Activated CD4-positive, alpha-beta T cell treated with anti-CD3 and anti-CD28 coated beads, Interleukin-2, amount 50 U/mL, for 16 hours (primary cell): ENCODE measurements at regions not wholly inside any gene's neighbourhood (a gene's known extent, or its start where the extent isn't known, plus 50 kb on each side); places are given as distances from the start of the nearest gene placed in this dataset.
"Not testable (repeated sequence)": the region's sequence is repeated elsewhere in the genome, so short reads cannot be mapped to it uniquely, and the experiment has no call there.

ENCODE experiments used
- DNase-seq: peaks from one replicate; pipeline ENCODE4 v3.0.0-alpha.2; 2020

GRCh38 chr2:194464964-194465638 lies 1191.9 kb upstream of the SLC39A10 start:
- DNase-seq = no peak

- not testable (repeated sequence) for DNase-seq
These were observed 1194.1 kb upstream of the SLC39A10 start for GRCh38 chr2:194462883-194463282.

- DNase-seq = no peak
These were observed 1201.7 kb upstream of the SLC39A10 start for GRCh38 chr2:194455358-194455757.

GRCh38 chr2:194452504-194452903 lies 1204.5 kb upstream of the SLC39A10 start:
- DNase-seq = no peak

- no peak for DNase-seq
These were observed 1211.8 kb upstream of the SLC39A10 start for GRCh38 chr2:194445226-194445625.

- DNase-seq = no peak
These were observed 1213.1 kb upstream of the SLC39A10 start for GRCh38 chr2:194443926-194444325.

GRCh38 chr2:194424683-194425209 lies 1232.3 kb upstream of the SLC39A10 start:
- DNase-seq = no peak

GRCh38 chr2:194411221-194411620 lies 1245.8 kb upstream of the SLC39A10 start:
- no peak for DNase-seq

GRCh38 chr2:194395818-194396217 lies 1261.2 kb upstream of the SLC39A10 start:
- DNase-seq = no peak

GRCh38 chr2:194385376-194385775 lies 1271.7 kb upstream of the SLC39A10 start:
- DNase-seq = no peak

- DNase-seq = no peak
These were observed 1273.6 kb upstream of the SLC39A10 start for GRCh38 chr2:194383401-194383800.

- DNase-seq = no peak
These were observed 1274.8 kb upstream of the SLC39A10 start for GRCh38 chr2:194382221-194382620.

GRCh38 chr2:194380011-194380410 lies 1277.0 kb upstream of the SLC39A10 start:
- no peak for DNase-seq

GRCh38 chr2:194367390-194367789 lies 1289.6 kb upstream of the SLC39A10 start:
- DNase-seq = not testable (repeated sequence)

GRCh38 chr2:194363878-194364277 lies 1293.1 kb upstream of the SLC39A10 start:
- no peak for DNase-seq

GRCh38 chr2:194363295-194363694 lies 1293.7 kb upstream of the SLC39A10 start:
- no peak for DNase-seq

GRCh38 chr2:194352505-194352904 lies 1304.5 kb upstream of the SLC39A10 start:
- no peak for DNase-seq

GRCh38 chr2:194346193-194346592 lies 1310.8 kb upstream of the SLC39A10 start:
- no peak for DNase-seq

GRCh38 chr2:194345347-194345746 lies 1311.7 kb upstream of the SLC39A10 start:
- no peak for DNase-seq

- DNase-seq = no peak
These were observed 1313.9 kb upstream of the SLC39A10 start for GRCh38 chr2:194343167-194343566.

- no peak for DNase-seq
These were observed 1324.1 kb upstream of the SLC39A10 start for GRCh38 chr2:194332799-194333490.

- DNase-seq = no peak
These were observed 1328.6 kb upstream of the SLC39A10 start for GRCh38 chr2:194328456-194328855.

GRCh38 chr2:194327196-194327888 lies 1329.7 kb upstream of the SLC39A10 start:
- no peak for DNase-seq

- DNase-seq = no peak
These were observed 1333.3 kb upstream of the SLC39A10 start for GRCh38 chr2:194323740-194324139.
